ENCODE measurements at regions not wholly inside any gene's neighbourhood (a gene's known extent, or its start where the extent isn't known, plus 50 kb on each side); places are given as distances from the start of the nearest gene placed in this dataset.

DNA sequence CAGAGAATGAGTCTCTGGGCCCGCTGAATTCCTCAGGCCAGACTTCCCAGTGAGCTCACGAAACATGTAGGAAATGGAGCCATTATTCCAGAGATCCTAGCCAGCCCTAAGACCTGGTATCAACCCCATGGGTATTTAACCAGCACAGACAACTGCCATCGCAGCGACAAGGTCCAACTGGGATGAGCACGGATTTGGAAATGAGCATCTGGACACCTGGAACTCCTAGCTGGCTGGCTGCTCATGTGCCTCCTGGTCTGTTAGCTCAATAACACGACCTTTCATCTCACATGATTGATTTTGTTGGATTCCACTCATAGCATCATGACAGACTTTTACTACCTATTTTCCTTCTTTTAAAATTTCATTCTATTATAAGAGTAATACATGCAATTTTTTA, 51.0 kb downstream of the POU3F3 start:
- no peak for DNase-seq (ENCODE audit: low read depth)

DNA sequence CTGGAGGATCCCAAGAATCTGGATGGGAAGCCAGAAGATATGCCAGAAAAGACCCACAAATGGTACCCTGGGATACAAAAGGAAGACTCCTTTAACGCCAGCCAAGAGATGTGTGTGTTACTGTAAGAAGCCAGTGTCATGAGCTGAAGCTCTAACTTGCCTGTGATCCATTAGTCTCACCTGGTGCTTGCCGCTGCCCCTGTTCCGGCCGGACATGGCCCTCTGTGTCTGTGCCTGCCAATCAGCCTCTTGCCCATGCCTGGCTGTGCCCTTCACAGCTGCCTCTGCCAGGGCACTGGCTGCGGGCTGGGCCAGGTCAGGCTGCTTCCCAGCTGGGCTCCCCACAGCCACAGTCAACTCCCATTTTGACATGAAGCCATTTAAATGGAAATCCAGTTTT, 55.4 kb downstream of the POU3F3 start:
- DNase-seq (ENCODE audit: low read depth): no peak

DNA sequence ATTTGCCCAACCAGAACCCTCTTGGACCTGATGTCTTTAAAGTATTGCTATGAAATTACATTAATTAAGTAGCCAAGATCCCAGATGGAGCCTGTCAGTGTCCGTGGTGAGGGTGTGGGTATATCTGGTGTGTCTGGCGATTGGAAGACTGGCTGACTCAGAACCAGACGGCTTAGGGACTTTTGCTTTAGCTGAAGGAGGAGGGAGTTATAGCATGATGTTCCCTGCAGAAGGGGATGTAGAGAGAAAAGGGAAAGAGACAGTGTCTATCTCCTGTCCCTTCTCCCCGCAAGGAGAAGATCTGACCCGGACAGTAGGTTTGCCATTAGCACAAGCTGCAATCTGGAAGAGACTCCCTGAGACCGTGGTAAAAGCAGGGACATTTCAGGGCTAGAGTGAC, 60.6 kb downstream of the POU3F3 start:
- no peak for DNase-seq (ENCODE audit: low read depth)

DNA sequence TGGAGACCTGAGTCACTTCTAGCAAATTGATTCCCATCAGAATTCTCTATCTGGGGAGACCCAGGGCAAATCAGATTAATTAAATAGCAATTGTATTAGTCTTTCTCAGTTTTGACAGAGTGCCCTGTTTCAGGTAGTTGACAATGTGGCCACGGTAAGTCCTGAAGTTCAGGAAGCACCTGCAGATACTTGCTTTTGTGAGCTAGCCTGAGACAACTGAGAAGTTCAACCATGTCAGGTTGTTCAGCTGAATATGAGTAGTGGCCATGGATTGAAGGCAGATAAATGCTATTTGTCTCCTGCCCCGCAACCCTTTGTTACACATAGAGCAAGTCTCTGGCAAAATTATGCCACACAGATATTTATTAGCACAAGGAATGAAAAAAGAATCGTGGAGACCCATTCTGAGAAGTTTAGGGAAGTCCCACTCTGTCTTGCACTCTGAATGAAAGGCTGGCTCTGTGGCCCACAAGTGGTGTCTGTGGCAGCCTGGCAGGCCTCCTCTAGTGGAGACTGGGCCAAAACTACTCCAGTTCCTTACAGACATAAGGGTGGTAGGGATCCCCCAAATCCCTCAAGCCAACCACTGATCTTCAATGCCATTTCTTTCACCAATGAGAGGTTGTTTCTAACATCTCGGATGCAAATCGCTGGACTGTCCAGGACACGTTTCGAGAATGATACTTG, 61.3 kb downstream of the POU3F3 start:
- no peak for DNase-seq (ENCODE audit: low read depth)

DNA sequence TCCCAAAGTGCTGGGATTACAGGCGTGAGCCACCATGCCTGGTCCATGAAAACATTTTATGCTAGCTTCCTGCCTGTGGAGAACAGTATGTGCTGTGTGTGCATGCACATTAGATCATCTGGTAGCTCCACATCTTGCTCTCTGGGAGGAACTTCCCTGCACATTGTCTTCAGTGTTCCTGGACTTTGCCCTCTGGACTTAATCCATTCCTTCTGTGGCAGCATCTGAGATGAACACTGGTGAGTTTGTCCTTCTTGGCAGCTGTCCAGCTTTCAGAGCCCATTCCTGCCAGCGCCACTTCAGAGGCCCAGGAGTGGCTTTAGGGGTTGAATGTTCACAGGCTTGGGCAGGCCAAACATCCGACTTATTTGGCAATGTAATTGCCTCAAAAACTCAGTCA, 65.2 kb downstream of the POU3F3 start:
- DNase-seq (ENCODE audit: low read depth): peak; percentile 67

DNA sequence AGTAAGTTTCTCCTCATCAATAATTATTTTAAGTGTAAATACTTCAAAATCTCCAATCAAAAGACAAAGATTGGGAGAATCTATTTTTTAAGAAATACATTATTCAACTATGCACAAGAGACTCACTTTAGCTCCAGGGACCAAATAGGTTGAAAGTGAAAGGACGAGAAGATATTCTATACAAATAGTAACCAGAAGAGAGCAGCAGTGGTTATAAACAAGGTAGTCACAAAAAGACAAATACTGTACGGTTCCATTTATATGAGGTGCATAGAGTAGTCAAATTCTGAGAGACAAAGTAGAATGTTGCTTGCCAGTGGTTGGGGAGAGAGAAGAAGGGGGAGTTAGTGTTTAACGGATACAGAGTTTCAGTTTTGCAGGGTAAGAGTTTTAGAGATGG, 69.8 kb downstream of the POU3F3 start:
- DNase-seq (ENCODE audit: low read depth): peak; percentile 27

DNA sequence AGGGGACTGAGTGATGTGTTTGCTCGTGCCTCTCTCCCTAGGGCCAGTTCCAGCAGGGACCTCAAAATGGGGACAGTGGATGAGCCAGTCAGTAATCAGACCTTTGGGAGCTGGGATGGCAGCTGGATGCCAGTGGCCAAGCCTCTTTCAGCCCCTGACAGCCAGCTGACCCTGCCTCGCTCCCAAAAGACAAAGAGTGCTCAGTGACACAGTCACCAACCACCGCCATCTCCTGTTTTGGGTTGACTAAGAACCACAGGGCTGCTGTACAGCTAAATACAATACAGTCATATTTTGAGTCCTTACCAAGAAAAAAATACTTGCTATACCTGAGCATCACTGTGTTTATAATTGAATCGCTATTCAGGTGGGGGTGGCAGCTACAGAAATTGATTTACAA, 75.7 kb downstream of the POU3F3 start:
- DNase-seq (ENCODE audit: low read depth): no peak

DNA sequence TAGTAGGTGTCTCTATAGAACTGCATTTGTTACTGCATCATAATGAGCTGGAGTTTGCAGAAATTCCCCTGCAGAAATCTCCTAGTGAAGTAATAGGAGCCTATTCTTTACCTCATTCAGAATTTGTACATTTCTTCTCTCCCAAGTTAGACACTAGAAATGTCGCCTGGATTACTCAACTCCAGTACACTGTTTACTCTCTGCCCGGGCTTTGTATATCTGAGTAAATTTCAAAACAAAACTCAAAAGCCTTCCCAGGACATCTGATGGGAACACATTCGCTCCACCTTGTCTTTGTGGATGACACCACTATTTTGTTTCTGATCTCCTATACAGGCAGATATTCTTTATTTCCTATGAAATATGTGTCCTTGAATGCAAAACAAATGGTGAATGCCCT, 76.8 kb downstream of the POU3F3 start:
- DNase-seq (ENCODE audit: low read depth): no peak

DNA sequence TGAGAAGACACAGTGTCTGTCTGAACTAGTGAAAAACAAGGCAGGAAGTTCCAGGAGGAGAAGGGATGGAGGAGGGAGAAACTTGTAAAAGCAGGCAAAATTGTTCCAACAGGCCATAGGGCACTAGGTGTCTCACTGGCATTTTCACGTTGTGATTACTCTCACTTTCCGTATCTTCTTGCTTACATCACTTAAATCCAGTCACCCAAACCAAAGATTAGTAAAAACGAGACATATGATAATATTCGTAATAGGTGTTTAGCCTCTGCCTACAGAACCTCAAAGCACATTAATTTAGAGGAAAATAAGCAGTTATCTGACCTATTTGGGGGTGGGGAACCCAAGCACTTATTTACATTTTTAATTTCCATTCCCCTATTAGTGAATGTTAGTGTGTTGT, 78.3 kb downstream of the POU3F3 start:
- no peak for DNase-seq (ENCODE audit: low read depth)

DNA sequence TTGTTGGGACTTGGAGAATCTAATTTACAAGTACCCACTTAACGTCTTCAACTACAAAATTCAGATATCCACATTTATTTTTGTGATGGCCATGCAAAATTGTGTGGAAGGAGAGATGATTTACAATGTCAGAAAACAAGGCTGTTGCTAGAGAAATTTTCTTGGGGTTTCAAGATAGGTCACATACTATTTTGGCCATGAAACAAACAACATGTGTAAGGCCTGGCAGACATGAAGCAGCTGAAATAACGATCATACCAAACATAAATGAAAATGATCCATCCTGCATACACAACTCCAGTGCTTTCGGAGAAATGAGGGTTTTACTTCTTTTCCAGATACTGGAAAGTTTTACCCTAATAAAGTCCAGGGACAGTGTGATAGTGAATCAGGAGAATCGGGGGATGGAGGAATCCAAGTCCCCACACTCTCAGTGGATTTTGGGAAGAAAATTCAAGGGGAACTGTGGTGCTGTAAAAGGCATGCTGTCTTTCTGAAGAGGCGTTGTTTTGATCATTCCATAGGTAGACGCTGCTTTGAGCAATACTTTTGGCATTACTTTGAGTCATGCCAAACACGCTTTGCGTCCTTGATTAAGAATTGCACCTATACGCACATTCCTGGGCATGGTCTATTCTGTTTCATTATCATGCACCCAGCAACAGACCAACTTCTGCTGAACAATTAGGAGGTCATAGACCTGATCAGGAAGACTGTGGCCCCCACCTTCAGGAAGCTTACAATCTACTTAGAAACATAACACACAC, 79.4 kb downstream of the POU3F3 start:
- DNase-seq (ENCODE audit: low read depth): no peak

DNA sequence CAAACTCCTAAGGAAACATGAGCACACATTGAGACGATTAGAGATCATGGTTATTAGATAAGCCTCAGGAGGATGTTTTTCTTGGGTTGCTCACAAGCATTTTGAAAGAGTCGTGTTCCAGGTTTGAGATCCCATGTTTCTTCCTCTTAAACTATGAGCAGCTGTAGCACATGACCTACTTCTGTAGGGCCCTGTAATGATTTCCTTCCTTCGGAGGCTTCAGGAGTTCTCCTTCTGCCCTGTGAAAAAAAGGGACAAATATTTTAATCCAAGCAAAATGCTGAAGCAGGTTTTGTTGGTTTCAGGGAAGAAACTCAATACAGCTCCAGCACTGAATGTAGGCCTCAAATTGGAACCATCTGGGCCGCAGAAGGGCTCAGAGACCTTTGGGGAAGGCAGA, 82.6 kb downstream of the POU3F3 start:
- DNase-seq (ENCODE audit: low read depth): no peak

DNA sequence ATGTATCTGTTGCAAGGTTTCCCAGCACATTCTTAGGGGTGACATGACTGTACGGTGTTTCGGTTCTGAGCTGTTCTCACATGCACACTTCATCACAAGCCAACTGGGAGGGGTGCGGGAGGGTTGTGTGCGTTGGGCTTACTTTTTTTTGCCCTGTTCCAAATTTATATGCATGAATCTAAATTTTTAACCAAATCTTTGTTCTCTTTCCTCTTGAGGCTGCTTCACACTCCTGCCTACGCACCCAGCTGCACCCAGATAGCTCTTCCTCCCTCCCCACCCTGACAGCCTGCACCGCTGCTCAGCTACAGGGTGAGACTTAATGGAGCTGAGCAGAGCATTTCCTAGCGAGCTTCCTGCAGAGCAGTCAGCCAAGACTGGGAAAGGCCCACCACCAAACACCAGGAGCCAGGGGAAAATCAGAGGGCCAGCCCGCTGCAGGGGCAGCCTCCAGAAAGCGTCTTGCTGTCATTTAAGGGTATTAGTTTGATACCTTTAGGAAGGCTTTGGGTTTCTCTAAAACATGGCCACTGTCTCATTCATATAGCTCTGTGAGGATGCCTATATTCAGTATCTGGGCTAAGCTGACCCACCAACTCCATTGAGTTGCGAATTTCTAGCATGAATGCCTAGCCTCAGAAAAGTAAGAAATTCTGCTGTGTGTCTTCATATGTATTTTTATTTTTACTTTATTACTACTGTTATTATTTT, 84.5 kb downstream of the POU3F3 start:
- DNase-seq (ENCODE audit: low read depth): peak; percentile 73

DNA sequence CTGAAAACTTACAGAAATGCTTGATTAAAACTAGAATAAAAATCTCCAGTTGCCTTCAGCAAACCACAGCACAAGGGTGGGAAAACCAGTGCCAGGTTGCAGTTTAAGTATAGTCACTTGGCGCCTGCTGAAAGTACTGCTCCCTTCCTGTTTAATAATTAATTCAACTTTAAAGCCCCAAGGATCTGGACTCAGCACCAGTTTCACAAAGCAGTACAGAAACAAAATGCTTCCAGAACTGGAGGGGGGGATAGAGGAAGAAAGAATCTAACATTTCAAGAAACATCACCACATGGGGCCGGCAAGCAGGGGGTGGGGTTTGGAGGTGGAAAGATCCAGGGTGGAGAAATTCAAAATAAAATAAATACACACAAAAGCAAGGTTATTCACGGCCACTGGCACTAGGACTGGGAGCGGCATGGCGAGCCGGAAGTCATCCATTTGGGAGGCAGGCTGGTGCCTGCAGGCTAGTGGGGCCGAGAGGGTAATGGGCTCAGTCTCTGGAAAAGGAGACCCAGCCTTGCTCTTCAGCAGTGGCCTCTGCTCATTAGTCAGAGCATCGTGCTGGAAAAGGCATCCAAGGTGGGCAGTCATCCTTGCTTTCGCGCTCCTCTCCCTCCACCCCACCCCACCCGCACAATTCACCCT, 85.8 kb downstream of the POU3F3 start:
- peak; percentile 92 for DNase-seq (ENCODE audit: low read depth)

DNA sequence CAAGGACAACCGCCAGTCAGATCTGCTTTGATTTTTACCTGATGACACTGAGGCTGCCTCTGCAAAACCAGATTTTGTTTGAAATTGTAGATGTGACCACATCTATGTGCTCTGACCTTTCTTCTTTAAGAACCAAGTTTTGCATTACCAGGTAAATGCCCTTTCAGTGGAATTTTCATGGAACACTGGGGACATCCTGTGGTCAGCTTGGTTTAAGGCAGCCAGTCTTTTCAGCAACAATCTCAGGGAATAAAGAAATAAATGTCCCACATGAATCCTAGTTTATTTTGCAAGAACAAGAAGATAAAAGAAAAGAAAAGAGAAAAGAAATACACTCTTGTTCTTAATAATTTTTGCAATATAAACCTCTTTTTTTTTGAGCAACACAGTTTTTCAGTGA, 90.6 kb downstream of the POU3F3 start:
- peak; percentile 67 for DNase-seq (ENCODE audit: low read depth)

DNA sequence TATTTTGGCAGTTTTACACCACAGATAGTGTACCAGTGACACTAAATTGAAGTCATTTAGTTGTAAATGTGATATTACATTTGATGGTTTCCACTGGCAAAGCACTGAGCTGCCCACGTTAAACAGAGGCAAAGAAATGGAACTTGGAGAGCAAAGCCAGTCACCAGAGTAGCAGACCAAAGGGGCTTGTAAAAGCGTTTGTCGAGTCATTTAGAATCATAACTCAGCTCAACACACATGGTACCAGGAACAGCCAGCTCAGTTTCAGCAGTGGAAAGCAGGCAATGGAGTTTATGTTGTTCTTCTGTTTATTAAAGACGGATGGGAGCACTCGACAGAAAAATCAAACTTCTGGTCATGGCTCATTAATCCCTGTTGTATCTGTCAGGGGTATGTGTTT, 91.2 kb downstream of the POU3F3 start:
- no peak for DNase-seq (ENCODE audit: low read depth)

DNA sequence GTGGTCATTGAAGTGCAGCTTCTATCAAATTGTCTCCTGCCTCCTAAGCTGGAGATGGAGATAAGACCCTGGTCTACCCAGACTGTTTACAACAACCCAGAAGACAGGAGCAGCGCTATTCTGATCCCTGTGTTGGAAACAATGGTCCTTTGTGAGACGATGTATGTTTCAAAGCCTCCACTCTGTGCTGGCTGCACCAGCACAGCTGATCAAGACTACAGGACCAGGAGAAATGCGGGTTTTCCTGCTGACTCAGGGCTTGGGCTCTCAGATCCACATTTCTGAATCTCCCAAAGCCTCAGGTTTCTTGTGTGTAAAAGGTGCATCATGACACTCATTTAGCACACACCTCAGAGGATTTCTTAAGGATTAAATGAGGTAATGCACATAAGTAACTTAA, 92.0 kb downstream of the POU3F3 start:
- DNase-seq (ENCODE audit: low read depth): no peak

DNA sequence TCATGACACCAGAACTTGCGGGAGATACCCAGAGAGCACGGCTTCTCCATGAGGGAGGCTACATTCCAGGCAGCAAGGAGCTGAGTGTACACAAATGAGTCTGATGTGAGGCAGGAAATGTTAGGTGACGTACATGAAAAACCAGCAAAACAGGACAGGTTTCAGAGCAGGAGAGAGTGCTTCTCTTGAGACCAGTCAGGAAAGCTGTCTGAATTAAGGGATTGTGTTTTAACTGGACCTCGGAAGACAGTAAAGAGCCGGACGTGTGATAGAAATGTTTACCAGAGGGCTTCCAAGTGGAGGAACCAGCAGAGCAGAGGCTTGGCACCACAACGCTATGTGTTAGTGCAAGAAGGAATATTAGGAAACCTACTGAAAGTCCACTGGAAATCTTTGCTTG, 90.4 kb upstream of the MRPS9 start:
- peak; percentile 44 for DNase-seq (ENCODE audit: low read depth)

DNA sequence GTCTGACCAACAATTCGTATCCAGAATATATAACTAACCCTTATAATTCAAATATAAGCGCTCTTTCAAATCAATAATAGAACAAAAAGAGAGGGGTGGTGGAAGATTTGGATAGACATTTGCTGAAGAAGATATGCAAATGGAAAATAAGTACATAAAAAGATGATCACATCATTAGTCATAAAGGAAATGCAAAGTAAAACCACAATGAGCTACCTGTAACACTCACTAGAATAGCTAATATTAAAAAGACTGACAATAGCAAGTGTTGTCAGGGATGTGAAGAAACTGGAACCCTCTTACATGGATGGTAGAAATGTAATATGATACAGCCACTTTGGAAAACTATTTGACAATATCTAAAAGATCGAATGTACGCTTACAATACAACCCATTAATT, 84.9 kb upstream of the MRPS9 start:
- no peak for DNase-seq (ENCODE audit: low read depth)

DNA sequence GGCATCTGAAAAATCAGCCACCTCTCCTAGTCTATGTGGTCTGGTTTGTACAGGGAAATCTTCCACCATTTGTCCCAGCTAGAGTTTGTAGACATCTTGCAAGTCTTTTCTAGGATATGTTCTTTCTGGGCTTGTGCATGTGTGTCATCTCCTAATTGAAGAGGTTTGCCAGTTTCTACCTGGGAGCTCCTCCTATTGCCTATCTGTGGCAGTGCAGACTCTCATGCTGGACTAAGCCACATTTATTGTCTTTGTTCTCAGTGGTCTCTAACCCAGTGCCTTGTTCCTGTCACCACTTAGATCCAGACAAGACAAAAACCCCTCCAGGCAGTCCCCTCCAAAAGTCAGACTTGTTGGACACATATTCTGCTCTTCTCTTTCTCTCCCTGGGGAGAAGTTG, 72.0 kb upstream of the MRPS9 start:
- no peak for DNase-seq (ENCODE audit: low read depth)

DNA sequence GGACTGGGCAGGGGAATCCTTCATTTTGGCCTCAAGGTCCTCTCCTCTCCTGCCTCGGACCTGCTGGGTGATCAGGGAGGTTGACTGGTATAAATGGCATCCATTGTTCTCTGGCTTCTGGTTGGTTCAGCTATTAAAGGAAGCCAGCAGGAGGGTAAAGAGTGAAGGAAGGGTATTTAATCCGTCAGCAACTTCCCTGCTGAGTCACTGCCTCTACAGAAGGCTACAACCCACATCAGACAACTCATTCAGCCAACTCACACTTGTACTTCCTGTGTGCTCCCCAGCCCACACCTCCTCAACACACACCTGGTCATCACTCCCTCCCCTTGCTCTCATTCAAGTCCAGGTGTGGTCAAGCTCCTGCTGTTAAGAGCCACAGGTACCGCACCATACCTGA, 68.3 kb upstream of the MRPS9 start:
- DNase-seq (ENCODE audit: low read depth): peak; percentile 68

DNA sequence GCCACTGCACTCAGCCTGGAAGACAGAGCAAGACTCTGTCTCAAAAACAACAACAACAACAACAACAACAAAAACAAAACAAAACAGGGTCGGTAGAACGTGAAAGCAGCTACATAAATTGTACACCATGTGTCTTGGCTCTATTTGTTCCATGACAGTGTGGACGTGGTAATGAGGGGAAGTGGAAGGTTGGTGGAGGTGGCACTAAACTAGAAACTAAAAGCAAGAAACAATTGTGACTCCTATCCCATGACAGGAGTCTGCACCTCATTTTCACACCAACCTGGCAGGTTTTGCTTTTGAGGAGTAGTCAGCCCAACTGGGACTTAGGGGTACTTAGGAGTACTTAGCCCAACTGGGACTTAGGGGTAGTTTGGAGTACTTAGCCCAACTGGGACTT, 62.5 kb upstream of the MRPS9 start:
- no peak for DNase-seq (ENCODE audit: low read depth)

DNA sequence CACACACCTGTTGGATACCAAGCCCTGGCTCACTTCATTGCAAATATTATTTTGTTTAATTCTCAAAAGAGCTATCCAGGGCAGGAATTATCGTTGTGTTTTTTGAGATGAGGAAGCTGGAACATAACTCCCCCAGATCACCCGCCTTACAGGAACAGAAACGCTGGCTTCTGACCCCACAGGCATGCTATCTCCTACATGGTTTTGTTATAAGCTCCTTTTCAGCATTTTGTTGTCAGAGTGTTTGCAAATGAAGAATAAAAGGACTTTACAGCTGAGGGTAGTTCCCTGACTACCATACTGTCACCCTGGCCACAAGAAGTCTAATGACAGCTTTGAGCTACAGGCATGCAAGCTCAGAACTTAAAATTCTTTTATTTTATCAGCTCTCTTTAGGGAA, 62.0 kb upstream of the MRPS9 start:
- DNase-seq (ENCODE audit: low read depth): no peak
